ENCODE measurements at regions not wholly inside any gene's neighbourhood (a gene's known extent, or its start where the extent isn't known, plus 50 kb on each side); places are given as distances from the start of the nearest gene placed in this dataset.

DNA sequence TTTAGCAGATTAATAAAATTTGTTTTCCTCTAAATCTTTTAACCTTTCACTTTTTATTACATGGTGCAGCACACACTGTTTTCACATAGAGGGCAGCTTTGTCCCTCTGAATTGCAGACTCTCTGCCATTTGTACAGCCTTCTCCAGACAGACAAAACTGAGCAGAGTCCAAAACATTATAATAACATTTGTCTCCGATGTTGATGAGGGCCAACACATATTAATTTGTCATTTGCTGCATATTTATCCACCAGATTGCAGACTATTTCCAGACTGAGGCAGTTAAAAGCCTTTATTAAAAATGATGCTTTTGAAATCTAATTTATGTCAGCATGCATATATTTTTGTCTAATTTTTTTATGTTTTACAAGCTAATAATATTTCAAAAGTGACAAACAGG is 1251.9 kb upstream of the SLC10A2 start:
- no peak overlapping the region for H2BK120ac ChIP-seq (ENCODE audit: low read depth, low read length)
- H4K8ac ChIP-seq (ENCODE audit: low read depth in 2 of 2, low read length in 2 of 2): no peak overlapping the region
- no peak for TF ChIP-seq MAZ (IDR thresholded peaks at IDR 0.05; ENCODE audit: borderline replicate concordance, low read depth, low read length)
- TF ChIP-seq RAD21 (IDR thresholded peaks at IDR 0.05; ENCODE audit: low read length): peak; percentile 63
- TF ChIP-seq RFX5 (IDR thresholded peaks at IDR 0.05; ENCODE audit: low read depth, low read length): no peak
- peak; percentile 29; the same call in 1 of the 2 replicates for TF ChIP-seq SMC3 (IDR thresholded peaks at IDR 0.05; ENCODE audit: low read depth, low read length)
- TF ChIP-seq, protein P1, sequence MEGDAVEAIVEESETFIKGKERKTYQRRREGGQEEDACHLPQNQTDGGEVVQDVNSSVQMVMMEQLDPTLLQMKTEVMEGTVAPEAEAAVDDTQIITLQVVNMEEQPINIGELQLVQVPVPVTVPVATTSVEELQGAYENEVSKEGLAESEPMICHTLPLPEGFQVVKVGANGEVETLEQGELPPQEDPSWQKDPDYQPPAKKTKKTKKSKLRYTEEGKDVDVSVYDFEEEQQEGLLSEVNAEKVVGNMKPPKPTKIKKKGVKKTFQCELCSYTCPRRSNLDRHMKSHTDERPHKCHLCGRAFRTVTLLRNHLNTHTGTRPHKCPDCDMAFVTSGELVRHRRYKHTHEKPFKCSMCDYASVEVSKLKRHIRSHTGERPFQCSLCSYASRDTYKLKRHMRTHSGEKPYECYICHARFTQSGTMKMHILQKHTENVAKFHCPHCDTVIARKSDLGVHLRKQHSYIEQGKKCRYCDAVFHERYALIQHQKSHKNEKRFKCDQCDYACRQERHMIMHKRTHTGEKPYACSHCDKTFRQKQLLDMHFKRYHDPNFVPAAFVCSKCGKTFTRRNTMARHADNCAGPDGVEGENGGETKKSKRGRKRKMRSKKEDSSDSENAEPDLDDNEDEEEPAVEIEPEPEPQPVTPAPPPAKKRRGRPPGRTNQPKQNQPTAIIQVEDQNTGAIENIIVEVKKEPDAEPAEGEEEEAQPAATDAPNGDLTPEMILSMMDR (conservative IDR thresholded peaks at IDR 0.05; ENCODE audit: low read depth, low read length): peak; percentile 58
- no peaks in the 10 kb centered on the region for H3K36me3 ChIP-seq (ENCODE audit: control insufficient read depth, insufficient read depth, low read length)
- H3K27ac ChIP-seq (ENCODE audit: insufficient read depth, low read length): no peak overlapping the region
- H3K4ac ChIP-seq (ENCODE audit: low read depth, low read length): no peak overlapping the region
- H3K4me2 ChIP-seq (ENCODE audit: low read depth, low read length): no peak overlapping the region
- H3K9ac ChIP-seq (ENCODE audit: low read depth, low read length): no peak overlapping the region
- BruUV-seq (replicated peaks): no TSS peak
- H3K9me1 ChIP-seq (ENCODE audit: insufficient read depth, low read length): 0 out of 2 replicates have a peak, but pooled peaks cover 4% of the 10 kb centered on the region
- H3K9me3 ChIP-seq (ENCODE audit: control insufficient read depth, insufficient read depth, low read length): no peaks in the 10 kb centered on the region
- no peak overlapping the region for H4K91ac ChIP-seq (ENCODE audit: insufficient read depth, low read depth, low read length)
- H2AK5ac ChIP-seq (ENCODE audit: low read depth, low read length): no peak overlapping the region
- H3K56ac ChIP-seq (ENCODE audit: extremely low read depth, insufficient read depth, low read length): no peak overlapping the region
- in situ Hi-C loops (cut with MboI; ENCODE audit: low sequenced_read_pairs) (no loop called here), dilution Hi-C loops (cut with HindIII; ENCODE audit: low sequenced_read_pairs, unreplicated experiment) (no loop called here), intact Hi-C loops (cut with micrococcal nuclease) (loop anchor here (2.0 to 5.0 kb wide), 3 partner anchors 93 to 454 kb away; no protein-coding TSS in a partner anchor)
- no peak overlapping the region for H3K23ac ChIP-seq (ENCODE audit: low read depth, low read length)
- H2BK15ac ChIP-seq (ENCODE audit: low read depth, low read length): no peak overlapping the region
- WGBS, 2 experiments (ENCODE audit: extremely low coverage in 2 of 2, insufficient read length in 1 of 2): no CpG with 5 or more reads among the region's 1 CpG
- ATAC-seq (ENCODE audit: low read depth) (peak; percentile 66), DNase-seq (peak; percentile 49)
- no peak overlapping the region for H2AFZ ChIP-seq (replicated peaks; ENCODE audit: low read length, poor library complexity)
- POLR2A ChIA-PET (ENCODE audit: unreplicated experiment): no interaction called here
- H3K18ac ChIP-seq (ENCODE audit: low read depth, low read length): no peak overlapping the region
- no peak overlapping the region for H2AK9ac ChIP-seq (replicated peaks; ENCODE audit: low read depth, low read length, poor library complexity)
- no peaks in the 10 kb centered on the region for H3K27me3 ChIP-seq (ENCODE audit: control insufficient read depth, insufficient read depth, low read length)
- no peak overlapping the region for H3K4me3 ChIP-seq (ENCODE audit: insufficient read depth, low read depth, low read length)
- H4K5ac ChIP-seq (ENCODE audit: low read depth, low read length): no peak overlapping the region
- peaks cover 2% of the 10 kb centered on the region; the same call in 1 of the 2 replicates for H3K4me1 ChIP-seq (ENCODE audit: control insufficient read depth, insufficient read depth, low read length)
- no peaks in the 10 kb centered on the region for H3K79me1 ChIP-seq (ENCODE audit: low read depth in 1 of 2, low read length in 2 of 2)
- no peak overlapping the region for H2BK20ac ChIP-seq (ENCODE audit: low read depth, low read length)
- CTCF ChIA-PET: interaction anchor here (1.4 to 2.4 kb wide), 2 partner anchors 11 to 253 kb away, joined by 5 to 9 read pairs; no protein-coding TSS in a partner anchor
- H4K20me1 ChIP-seq (ENCODE audit: insufficient read depth, low read length): no peaks in the 10 kb centered on the region
- no peak overlapping the region for H2BK5ac ChIP-seq (ENCODE audit: low read depth, low read length, poor library complexity, severe bottlenecking)
- H3K14ac ChIP-seq (replicated peaks; ENCODE audit: low read depth, low read length): no peak overlapping the region

Measured in IMR-90 (cell line).